MCF 10A (cell line): ENCODE measurements at regions not wholly inside any gene's neighbourhood (a gene's known extent, or its start where the extent isn't known, plus 50 kb on each side); places are given as distances from the start of the nearest gene placed in this dataset.

ENCODE experiments used
- BruUV-seq: library from RNA; stranded (reverse); fragments of 400-500 nt; replicated peaks from 2 replicates; lab custom pipeline; 2021; lab: Mats Ljungman, UMichigan
- CTCF ChIA-PET: fragments of 300-600 bp; sonication (Branson Sonifier 250); formaldehyde crosslinking; extraction: SDS; loops from one replicate; lab custom pipeline; 2021; ENCODE audit warnings: antibody characterized with exemption, inconsistent platforms; lab: Yijun Ruan, JAX
- POLR2A ChIA-PET: fragments of 300-600, 350-650 bp; sonication (Branson Sonifier 250); formaldehyde crosslinking; extraction: SDS; loops from one replicate; lab custom pipeline; 2020; ENCODE audit warnings: antibody characterized with exemption, inconsistent platforms; lab: Yijun Ruan, JAX
- DNase-seq: peaks from one replicate; pipeline ENCODE4 v3.0.0-alpha.2; 2018; ENCODE audit not compliant: unreplicated experiment
- H3K27ac Mint-ChIP-seq: one replicate; pipeline ENCODE4 v1.8.0; 2022; ENCODE audit warnings: mild to moderate bottlenecking, low read depth, mixed read lengths; ENCODE audit not compliant: unreplicated experiment
- H3K27me3 Mint-ChIP-seq: one replicate; pipeline ENCODE4 v1.8.0; 2022; ENCODE audit warnings: mixed read lengths; ENCODE audit not compliant: insufficient read depth, unreplicated experiment
- H3K36me3 Mint-ChIP-seq: one replicate; pipeline ENCODE4 v1.8.0; 2022; ENCODE audit warnings: mild to moderate bottlenecking, moderate library complexity, mixed read lengths; ENCODE audit not compliant: insufficient read depth, unreplicated experiment
- H3K4me1 Mint-ChIP-seq: one replicate; pipeline ENCODE4 v1.8.0; 2022; ENCODE audit warnings: mixed read lengths; ENCODE audit not compliant: insufficient read depth, unreplicated experiment
- H3K4me3 Mint-ChIP-seq: one replicate; pipeline ENCODE4 v1.8.0; 2022; ENCODE audit warnings: mild to moderate bottlenecking, moderate library complexity, mixed read lengths; ENCODE audit not compliant: unreplicated experiment
- H3K9me3 Mint-ChIP-seq: one replicate; pipeline ENCODE4 v1.8.0; 2022; ENCODE audit warnings: mixed read lengths; ENCODE audit not compliant: unreplicated experiment
- intact Hi-C: fragments of 100-400 bp; cut with micrococcal nuclease; formaldehyde crosslinking; loops from 2 replicates; pipeline ENCODE4 v1.14.1; 2022
- TF ChIP-seq, protein P1 (sequence below): fragments of 200-600 bp; IDR thresholded peaks from one replicate; pipeline ENCODE4 v1.8.0; 2022; ENCODE audit warnings: antibody characterized with exemption, mild to moderate bottlenecking; ENCODE audit not compliant: unreplicated experiment

- Mint-ChIP-seq H3K9me3 (no peaks in the 10 kb centered on the region), H3K36me3 (no peaks in the 10 kb centered on the region), H3K27me3 (no peaks in the 10 kb centered on the region), H3K4me1 (no peaks in the 10 kb centered on the region), H3K4me3 (no peak overlapping the region), H3K27ac (no peak overlapping the region)
- intact Hi-C loops, result no loop called here
- POLR2A ChIA-PET, result no interaction called here
- BruUV-seq, result no TSS peak
- DNase-seq, result no peak
- TF ChIP-seq, protein P1, sequence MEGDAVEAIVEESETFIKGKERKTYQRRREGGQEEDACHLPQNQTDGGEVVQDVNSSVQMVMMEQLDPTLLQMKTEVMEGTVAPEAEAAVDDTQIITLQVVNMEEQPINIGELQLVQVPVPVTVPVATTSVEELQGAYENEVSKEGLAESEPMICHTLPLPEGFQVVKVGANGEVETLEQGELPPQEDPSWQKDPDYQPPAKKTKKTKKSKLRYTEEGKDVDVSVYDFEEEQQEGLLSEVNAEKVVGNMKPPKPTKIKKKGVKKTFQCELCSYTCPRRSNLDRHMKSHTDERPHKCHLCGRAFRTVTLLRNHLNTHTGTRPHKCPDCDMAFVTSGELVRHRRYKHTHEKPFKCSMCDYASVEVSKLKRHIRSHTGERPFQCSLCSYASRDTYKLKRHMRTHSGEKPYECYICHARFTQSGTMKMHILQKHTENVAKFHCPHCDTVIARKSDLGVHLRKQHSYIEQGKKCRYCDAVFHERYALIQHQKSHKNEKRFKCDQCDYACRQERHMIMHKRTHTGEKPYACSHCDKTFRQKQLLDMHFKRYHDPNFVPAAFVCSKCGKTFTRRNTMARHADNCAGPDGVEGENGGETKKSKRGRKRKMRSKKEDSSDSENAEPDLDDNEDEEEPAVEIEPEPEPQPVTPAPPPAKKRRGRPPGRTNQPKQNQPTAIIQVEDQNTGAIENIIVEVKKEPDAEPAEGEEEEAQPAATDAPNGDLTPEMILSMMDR, result no peak
- CTCF ChIA-PET, result no interaction called here
Observed at GRCh38 chr5:4150067-4150466, 554.4 kb downstream of the IRX1 start.

- Mint-ChIP-seq H3K27ac (no peak overlapping the region), H3K4me3 (no peak overlapping the region), H3K9me3 (peaks cover 20% of the 10 kb centered on the region), H3K36me3 (no peaks in the 10 kb centered on the region), H3K4me1 (no peaks in the 10 kb centered on the region), H3K27me3 (no peaks in the 10 kb centered on the region)
- DNase-seq, result no peak
- no TSS peak for BruUV-seq
- ChIA-PET CTCF (interaction anchor here (0.6 kb wide), 1 partner anchor 1462 kb away, joined by 3 read pairs; no protein-coding TSS in a partner anchor), POLR2A (no interaction called here)
- TF ChIP-seq, protein P1, result no peak
- intact Hi-C loops, result no loop called here
Observed at GRCh38 chr5:4156153-4156552, 560.5 kb downstream of the IRX1 start.

DNA sequence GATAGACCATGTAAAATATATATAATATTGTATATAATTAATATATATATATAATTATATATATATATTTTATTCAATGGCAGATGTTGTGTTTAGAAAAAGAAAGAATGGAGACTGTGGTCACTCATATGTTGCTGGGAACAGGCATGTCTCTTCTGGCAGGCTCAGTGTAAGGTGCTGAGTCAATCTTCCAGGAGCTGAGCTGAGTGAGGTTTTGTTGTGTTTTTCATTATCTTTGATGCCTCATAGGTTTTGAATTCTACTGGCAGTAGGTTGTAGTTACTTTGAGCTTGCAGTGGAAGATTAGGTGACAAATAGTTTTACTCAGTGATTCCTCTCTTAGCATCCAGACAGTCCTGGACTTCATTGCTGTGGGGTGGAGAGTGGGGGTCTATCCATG is 561.3 kb downstream of the IRX1 start:
- peaks cover 20% of the 10 kb centered on the region for H3K9me3 Mint-ChIP-seq
- TF ChIP-seq, protein P1, result no peak
- no peaks in the 10 kb centered on the region for H3K4me1 Mint-ChIP-seq
- no peak overlapping the region for H3K27ac Mint-ChIP-seq
- intact Hi-C loops, result no loop called here
- ChIA-PET CTCF (no interaction called here), POLR2A (interaction anchor here (0.6 kb wide), 1 partner anchor 19 kb away, joined by 3 read pairs; no protein-coding TSS in a partner anchor)
- no peaks in the 10 kb centered on the region for H3K36me3 Mint-ChIP-seq
- no peak for DNase-seq
- H3K4me3 Mint-ChIP-seq, result no peak overlapping the region
- no peaks in the 10 kb centered on the region for H3K27me3 Mint-ChIP-seq
- no TSS peak for BruUV-seq

DNA sequence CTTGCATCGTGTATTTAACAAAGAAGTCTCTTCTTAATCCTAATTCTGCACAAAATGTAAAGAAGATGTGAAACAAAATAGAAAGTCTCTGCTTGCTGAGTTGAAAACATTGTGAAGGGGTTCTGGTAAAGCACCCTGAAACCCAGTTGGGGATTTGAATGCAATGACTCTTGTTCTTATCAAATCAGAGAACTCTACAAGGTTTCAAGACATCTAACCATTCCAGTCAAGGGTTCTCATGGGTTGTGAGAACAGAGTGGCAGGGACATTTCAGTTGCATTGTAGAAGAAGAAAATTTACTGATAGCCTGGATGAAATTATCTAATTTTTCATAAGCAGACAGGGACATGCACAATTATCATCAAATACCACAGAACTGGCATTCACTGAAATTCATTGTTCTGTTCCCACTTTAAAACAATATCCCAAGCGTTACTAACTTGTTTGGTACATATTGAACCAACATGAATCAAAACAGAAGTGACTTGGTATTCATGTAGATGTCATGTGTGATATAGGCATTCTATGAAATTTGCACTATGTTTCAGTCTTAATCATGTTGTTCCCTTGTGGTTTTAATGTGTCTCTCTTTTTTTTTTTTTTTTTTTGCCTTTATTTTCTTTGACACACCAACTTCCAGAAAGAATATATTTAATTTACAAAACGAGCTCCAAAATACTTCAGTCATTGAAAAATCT is 563.3 kb downstream of the IRX1 start:
- no peak overlapping the region for H3K4me3 Mint-ChIP-seq
- H3K27ac Mint-ChIP-seq, result no peak overlapping the region
- no peaks in the 10 kb centered on the region for H3K36me3 Mint-ChIP-seq
- H3K9me3 Mint-ChIP-seq, result peaks cover 20% of the 10 kb centered on the region
- no TSS peak for BruUV-seq
- no peaks in the 10 kb centered on the region for H3K27me3 Mint-ChIP-seq
- ChIA-PET CTCF (interaction anchor here (0.6 to 0.8 kb wide), 2 partner anchors 265 to 666 kb away, joined by 3 read pairs; no protein-coding TSS in a partner anchor), POLR2A (no interaction called here)
- TF ChIP-seq, protein P1, result no peak
- H3K4me1 Mint-ChIP-seq, result no peaks in the 10 kb centered on the region
- intact Hi-C loops, result no loop called here
- DNase-seq, result no peak
